ENCODE measurements at regions not wholly inside any gene's neighbourhood (a gene's known extent, or its start where the extent isn't known, plus 50 kb on each side); places are given as distances from the start of the nearest gene placed in this dataset.

DNA sequence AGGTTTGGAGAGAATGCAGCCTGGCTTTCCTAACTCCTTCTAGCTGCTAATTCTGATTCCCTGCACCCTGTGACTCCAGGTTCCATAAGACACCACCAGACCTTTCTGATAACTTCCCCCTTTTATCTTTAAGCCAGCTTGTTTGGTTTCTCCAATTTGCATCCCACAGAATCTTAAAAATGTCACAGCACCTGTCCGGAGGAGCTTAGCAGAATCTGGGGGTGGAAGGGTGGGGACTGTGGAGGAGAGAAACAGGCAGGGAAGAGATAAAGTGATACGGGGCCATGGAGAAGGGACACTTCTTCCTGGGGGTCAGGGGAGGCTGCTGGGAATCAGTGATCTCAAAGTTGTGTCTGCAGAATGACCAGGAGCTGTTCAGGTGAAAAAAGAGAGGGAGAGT, 59.4 kb downstream of the FOXL1 start:
- TF ChIP-seq, protein P1, sequence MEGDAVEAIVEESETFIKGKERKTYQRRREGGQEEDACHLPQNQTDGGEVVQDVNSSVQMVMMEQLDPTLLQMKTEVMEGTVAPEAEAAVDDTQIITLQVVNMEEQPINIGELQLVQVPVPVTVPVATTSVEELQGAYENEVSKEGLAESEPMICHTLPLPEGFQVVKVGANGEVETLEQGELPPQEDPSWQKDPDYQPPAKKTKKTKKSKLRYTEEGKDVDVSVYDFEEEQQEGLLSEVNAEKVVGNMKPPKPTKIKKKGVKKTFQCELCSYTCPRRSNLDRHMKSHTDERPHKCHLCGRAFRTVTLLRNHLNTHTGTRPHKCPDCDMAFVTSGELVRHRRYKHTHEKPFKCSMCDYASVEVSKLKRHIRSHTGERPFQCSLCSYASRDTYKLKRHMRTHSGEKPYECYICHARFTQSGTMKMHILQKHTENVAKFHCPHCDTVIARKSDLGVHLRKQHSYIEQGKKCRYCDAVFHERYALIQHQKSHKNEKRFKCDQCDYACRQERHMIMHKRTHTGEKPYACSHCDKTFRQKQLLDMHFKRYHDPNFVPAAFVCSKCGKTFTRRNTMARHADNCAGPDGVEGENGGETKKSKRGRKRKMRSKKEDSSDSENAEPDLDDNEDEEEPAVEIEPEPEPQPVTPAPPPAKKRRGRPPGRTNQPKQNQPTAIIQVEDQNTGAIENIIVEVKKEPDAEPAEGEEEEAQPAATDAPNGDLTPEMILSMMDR (IDR thresholded peaks at IDR 0.05): no peak
- Histone ChIP-seq H3K36me3 (no peaks in the 10 kb centered on the region), H3K9me3 (no peaks in the 10 kb centered on the region), H3K4me3 (no peak overlapping the region), H3K27me3 (ENCODE audit: low read depth) (peaks cover 11% of the 10 kb centered on the region), H3K4me1 (no peaks in the 10 kb centered on the region), H3K27ac (no peak overlapping the region)
- no peak for ATAC-seq
- no peak for DNase-seq
- intact Hi-C loops (cut with DNase I): no loop called here

DNA sequence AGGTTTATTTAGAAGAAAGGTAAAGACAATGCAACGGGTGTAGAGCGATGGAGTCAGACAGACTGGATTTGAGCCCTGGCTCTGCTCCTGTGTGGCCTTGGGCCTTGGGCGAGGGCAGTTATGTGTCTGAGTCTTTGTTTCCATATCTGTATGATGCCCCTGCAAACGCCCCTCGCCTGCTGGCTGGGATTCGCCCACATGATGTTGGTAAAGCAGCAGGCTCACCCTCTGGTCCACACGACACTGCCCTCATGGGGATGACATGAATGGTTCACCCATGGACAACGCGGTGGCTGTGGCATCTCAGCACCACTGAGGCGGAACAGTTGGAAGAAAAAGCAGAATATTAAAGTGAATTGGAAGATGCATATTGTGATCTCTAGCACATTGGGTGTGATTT, 60.3 kb downstream of the FOXL1 start:
- H3K4me3 ChIP-seq: no peak overlapping the region
- TF ChIP-seq, protein P1 (IDR thresholded peaks at IDR 0.05): no peak
- H3K9me3 ChIP-seq: no peaks in the 10 kb centered on the region
- H3K27ac ChIP-seq: no peak overlapping the region
- DNase-seq (no peak), ATAC-seq (no peak)
- intact Hi-C loops (cut with DNase I): no loop called here
- H3K36me3 ChIP-seq: no peaks in the 10 kb centered on the region
- no peaks in the 10 kb centered on the region for H3K4me1 ChIP-seq
- H3K27me3 ChIP-seq (ENCODE audit: low read depth): peaks cover 11% of the 10 kb centered on the region

DNA sequence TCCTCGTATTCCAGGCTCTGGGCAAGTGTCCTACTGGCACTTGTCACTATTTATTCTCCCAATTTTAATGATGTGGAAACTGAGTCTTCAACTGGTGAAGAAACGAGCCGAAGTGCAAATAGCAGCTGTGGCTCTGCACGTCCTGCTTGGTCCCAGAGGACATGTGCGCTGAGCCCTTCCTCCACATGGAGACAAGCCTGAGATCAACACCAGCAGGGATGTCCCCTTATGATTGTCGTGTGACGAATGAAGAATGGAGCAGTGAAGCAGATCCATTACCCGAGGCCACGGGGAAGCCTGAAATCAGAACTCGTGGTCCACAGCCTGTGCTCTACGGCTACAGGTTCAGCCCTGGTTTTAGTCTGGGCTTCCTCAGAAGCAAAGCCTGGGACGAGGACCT, 61.0 kb downstream of the FOXL1 start:
- H3K27me3 ChIP-seq (ENCODE audit: low read depth): peaks cover 11% of the 10 kb centered on the region
- intact Hi-C loops (cut with DNase I): no loop called here
- no peaks in the 10 kb centered on the region for H3K9me3 ChIP-seq
- no peak for ATAC-seq
- H3K27ac ChIP-seq: no peak overlapping the region
- no peak overlapping the region for H3K4me3 ChIP-seq
- no peaks in the 10 kb centered on the region for H3K4me1 ChIP-seq
- no peak for DNase-seq
- H3K36me3 ChIP-seq: no peaks in the 10 kb centered on the region
- TF ChIP-seq, protein P1 (IDR thresholded peaks at IDR 0.05): no peak

DNA sequence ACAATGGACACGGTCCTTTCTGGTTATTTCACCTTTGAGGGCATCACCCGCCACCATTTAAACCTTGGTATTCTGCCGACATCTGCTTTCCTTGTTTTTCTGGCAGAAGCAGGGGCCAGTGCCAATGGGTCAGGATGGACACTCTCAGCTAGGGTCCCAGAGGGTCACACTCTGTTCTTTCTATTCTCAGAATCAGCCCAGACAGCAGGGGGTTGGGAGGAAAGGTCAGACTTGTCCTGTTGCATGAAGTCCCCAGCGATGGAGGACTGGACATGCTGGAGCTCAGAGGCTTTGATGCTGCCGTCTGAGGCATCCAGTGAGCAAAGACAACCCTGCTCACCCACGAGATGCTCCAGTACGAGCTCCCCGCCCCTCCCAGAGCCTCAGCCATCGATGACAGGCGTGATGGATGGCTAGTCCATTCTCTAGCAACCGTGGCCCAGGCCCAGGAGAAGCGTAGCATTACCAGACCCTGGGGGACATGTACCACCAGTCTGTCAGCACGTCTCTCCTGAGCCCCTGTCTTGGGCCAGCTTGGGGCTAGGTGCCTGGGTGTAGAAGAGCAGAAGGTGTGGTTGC, 62.0 kb downstream of the FOXL1 start:
- no peak overlapping the region for H3K4me3 ChIP-seq
- DNase-seq: no peak
- H3K36me3 ChIP-seq: no peaks in the 10 kb centered on the region
- H3K27ac ChIP-seq: no peak overlapping the region
- ATAC-seq: no peak
- no peaks in the 10 kb centered on the region for H3K9me3 ChIP-seq
- intact Hi-C loops (cut with DNase I): no loop called here
- peaks cover 11% of the 10 kb centered on the region for H3K27me3 ChIP-seq (ENCODE audit: low read depth)
- no peaks in the 10 kb centered on the region for H3K4me1 ChIP-seq
- TF ChIP-seq, protein P1 (IDR thresholded peaks at IDR 0.05): no peak

DNA sequence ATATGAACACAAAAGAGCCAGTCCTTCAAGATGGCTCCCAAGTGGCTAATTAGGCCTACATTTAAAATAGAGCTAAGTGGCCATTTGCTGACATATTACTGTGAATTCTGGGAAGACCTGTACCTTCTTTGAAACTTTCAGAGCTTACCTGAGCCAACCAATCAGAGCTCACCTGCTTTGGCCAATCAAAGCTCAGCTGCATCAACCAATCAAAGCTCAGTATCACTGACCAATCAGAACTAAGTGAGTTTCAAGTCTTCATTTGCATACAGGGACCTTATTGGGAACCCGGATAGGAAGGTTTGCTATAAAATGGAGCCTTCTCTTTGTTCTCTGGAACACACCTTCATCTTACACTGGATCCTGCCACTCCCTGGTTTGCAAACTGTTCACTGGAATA, 63.7 kb downstream of the FOXL1 start:
- no peaks in the 10 kb centered on the region for H3K9me3 ChIP-seq
- H3K27me3 ChIP-seq (ENCODE audit: low read depth): peaks cover 7% of the 10 kb centered on the region
- intact Hi-C loops (cut with DNase I): no loop called here
- H3K27ac ChIP-seq: no peak overlapping the region
- TF ChIP-seq, protein P1 (IDR thresholded peaks at IDR 0.05): no peak
- DNase-seq (no peak), ATAC-seq (no peak)
- no peaks in the 10 kb centered on the region for H3K4me1 ChIP-seq
- H3K36me3 ChIP-seq: no peaks in the 10 kb centered on the region
- no peak overlapping the region for H3K4me3 ChIP-seq

DNA sequence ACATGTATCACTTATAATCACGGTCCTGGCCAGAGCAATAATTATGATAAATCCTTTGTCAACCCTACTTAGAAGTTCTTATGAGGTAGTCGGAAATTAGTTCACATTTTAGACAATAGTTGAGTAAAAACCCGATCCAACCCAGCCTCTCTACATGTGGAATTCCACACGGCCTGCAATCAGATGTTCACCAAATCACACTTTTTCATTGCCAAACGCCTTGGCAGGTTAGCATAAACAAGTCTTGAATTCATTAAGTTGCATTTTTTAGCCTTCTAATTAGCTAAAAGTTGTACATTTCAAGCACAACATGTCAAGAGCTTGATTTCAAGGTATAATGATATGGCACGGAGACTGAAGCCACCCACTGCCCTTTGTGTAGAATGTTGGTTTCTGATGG, 65.3 kb downstream of the FOXL1 start:
- no peaks in the 10 kb centered on the region for H3K36me3 ChIP-seq
- no peaks in the 10 kb centered on the region for H3K27me3 ChIP-seq (ENCODE audit: low read depth)
- DNase-seq (no peak), ATAC-seq (no peak)
- TF ChIP-seq, protein P1 (IDR thresholded peaks at IDR 0.05): no peak
- H3K4me3 ChIP-seq: no peak overlapping the region
- intact Hi-C loops (cut with DNase I): no loop called here
- peaks cover 4% of the 10 kb centered on the region for H3K9me3 ChIP-seq
- no peak overlapping the region for H3K27ac ChIP-seq
- no peaks in the 10 kb centered on the region for H3K4me1 ChIP-seq
